HEK293 (cell line): ENCODE measurements at regions not wholly inside any gene's neighbourhood (a gene's known extent, or its start where the extent isn't known, plus 50 kb on each side); places are given as distances from the start of the nearest gene placed in this dataset.

Experiments
- CTCF ChIA-PET: fragments of 350-600 bp; formaldehyde crosslinking; extraction: SDS; loops from one replicate; lab custom pipeline; 2021; ENCODE audit warnings: antibody characterized with exemption; lab: Yijun Ruan, JAX
- POLR2A ChIA-PET: fragments of 300-600 bp; formaldehyde crosslinking; extraction: SDS; loops from one replicate; lab custom pipeline; 2020; ENCODE audit warnings: antibody characterized with exemption, inconsistent platforms; lab: Yijun Ruan, JAX
- H3K27ac ChIP-seq: fragments of 200-500 bp; sonication (Bioruptor generic); 2 replicates; pipeline ENCODE4 v1.5.1; 2014; ENCODE audit warnings: low read depth, low read length, control low read depth, inconsistent platforms; ENCODE audit errors: extremely low read depth
- H3K36me3 ChIP-seq, 2 experiments: fragments of 200-500 bp in 1 of 2; sonication (Bioruptor generic) in 1 of 2; 1 replicate in 1 of 2; 2 replicates in 1 of 2; pipeline ENCODE4 v1.5.1; 2014 to 2017; ENCODE audit warnings: inconsistent platforms in 2 of 2, low read length in 2 of 2; ENCODE audit not compliant: control insufficient read depth in 2 of 2, insufficient read depth in 1 of 2
- H3K4me1 ChIP-seq: fragments of 200-500 bp; sonication (Bioruptor generic); 2 replicates; pipeline ENCODE4 v1.5.1; 2014; ENCODE audit warnings: mild to moderate bottlenecking, low read length, inconsistent platforms; ENCODE audit not compliant: control insufficient read depth, insufficient read depth
- H3K4me3 ChIP-seq: 2 replicates; pipeline ENCODE4 v1.5.1; 2011; ENCODE audit warnings: low read depth, mild to moderate bottlenecking, control low read depth, low read length, moderate library complexity
- H3K9me3 ChIP-seq: fragments of 200-500 bp; sonication (Bioruptor generic); 2 replicates; pipeline ENCODE4 v1.5.1; 2014; ENCODE audit warnings: low read depth, low read length, inconsistent platforms; ENCODE audit not compliant: control insufficient read depth, insufficient read depth
- HOXD13 ChIP-seq: sonication (generic); formaldehyde crosslinking; IDR thresholded peaks from 2 replicates; pipeline ENCODE4 v1.8.0; 2022; ENCODE audit warnings: missing genetic modification reagents, borderline replicate concordance
- MEIS1 ChIP-seq: sonication (generic); formaldehyde crosslinking; IDR thresholded peaks from 2 replicates; pipeline ENCODE4 v1.8.1; 2022; ENCODE audit warnings: missing genetic modification reagents, mild to moderate bottlenecking, borderline replicate concordance
- REPIN1 ChIP-seq: fragments of 450-650 bp; formaldehyde crosslinking; IDR thresholded peaks from 2 replicates; pipeline ENCODE4 v1.5.1; 2017; ENCODE audit warnings: missing biosample characterization, missing genetic modification characterization, low read depth
- SETDB1 ChIP-seq: IDR thresholded peaks from one replicate; pipeline ENCODE4 v1.6.1; 2017; ENCODE audit warnings: mild to moderate bottlenecking, low read length, moderate library complexity, mixed read lengths; ENCODE audit not compliant: insufficient read length
- SP2 ChIP-seq: fragments of 450-650 bp; formaldehyde crosslinking; IDR thresholded peaks from 2 replicates; pipeline ENCODE4 v1.5.1; 2016; ENCODE audit warnings: missing biosample characterization, missing genetic modification characterization
- SP3 ChIP-seq: fragments of 450-650 bp; formaldehyde crosslinking; IDR thresholded peaks from 2 replicates; pipeline ENCODE4 v1.5.1; 2016; ENCODE audit warnings: missing biosample characterization, missing genetic modification characterization
- YY2 ChIP-seq: fragments of 450-650 bp; formaldehyde crosslinking; IDR thresholded peaks from 2 replicates; pipeline ENCODE4 v1.5.1; 2016; ENCODE audit warnings: missing biosample characterization, missing genetic modification characterization
- ZBTB26 ChIP-seq: fragments of 450-650 bp; formaldehyde crosslinking; optimal IDR thresholded peaks from 2 replicates; pipeline ENCODE3; 2016; ENCODE audit warnings: missing biosample characterization, mild to moderate bottlenecking, missing genetic modification characterization
- ZBTB8A ChIP-seq: fragments of 450-650 bp; formaldehyde crosslinking; IDR thresholded peaks from 2 replicates; pipeline ENCODE4 v1.5.1; 2016; ENCODE audit warnings: missing biosample characterization, missing genetic modification characterization
- ZFHX2 ChIP-seq: fragments of 450-650 bp; formaldehyde crosslinking; conservative IDR thresholded peaks from 2 replicates; pipeline ENCODE4 v1.5.1; 2016; ENCODE audit warnings: missing biosample characterization, missing genetic modification characterization
- ZNF10 ChIP-seq: fragments of 450-650 bp; formaldehyde crosslinking; IDR thresholded peaks from 2 replicates; pipeline ENCODE4 v1.5.1; 2017; ENCODE audit warnings: missing biosample characterization, missing genetic modification characterization
- ZNF112 ChIP-seq: fragments of 450-650 bp; formaldehyde crosslinking; IDR thresholded peaks from 2 replicates; pipeline ENCODE4 v1.5.0; 2017; ENCODE audit warnings: missing biosample characterization, missing genetic modification characterization
- ZNF121 ChIP-seq: fragments of 450-650 bp; formaldehyde crosslinking; IDR thresholded peaks from 2 replicates; pipeline ENCODE4 v1.5.1; 2016; ENCODE audit warnings: missing biosample characterization, missing genetic modification characterization
- ZNF19 ChIP-seq: fragments of 450-650 bp; formaldehyde crosslinking; IDR thresholded peaks from 2 replicates; pipeline ENCODE4; 2016; ENCODE audit warnings: missing biosample characterization, missing genetic modification characterization, low read depth
- ZNF214 ChIP-seq: fragments of 450-650 bp; formaldehyde crosslinking; IDR thresholded peaks from 2 replicates; pipeline ENCODE4 v1.5.1; 2017; ENCODE audit warnings: missing biosample characterization, mild to moderate bottlenecking, missing genetic modification characterization, borderline replicate concordance
- ZNF311 ChIP-seq: fragments of 450-650 bp; formaldehyde crosslinking; IDR thresholded peaks from 2 replicates; pipeline ENCODE4 v1.5.1; 2017; ENCODE audit warnings: missing biosample characterization, missing genetic modification characterization, borderline replicate concordance
- ZNF37A ChIP-seq: fragments of 450-650 bp; IDR thresholded peaks from 2 replicates; pipeline ENCODE4 v1.5.1; 2018; ENCODE audit warnings: missing biosample characterization, missing genetic modification characterization
- ZNF416 ChIP-seq: fragments of 450-650 bp; formaldehyde crosslinking; IDR thresholded peaks from 2 replicates; pipeline ENCODE4 v1.5.1; 2016; ENCODE audit warnings: missing biosample characterization, missing genetic modification characterization
- ZNF449 ChIP-seq: fragments of 450-650 bp; formaldehyde crosslinking; IDR thresholded peaks from 2 replicates; pipeline ENCODE4 v1.5.1; 2017; ENCODE audit warnings: missing biosample characterization, mild to moderate bottlenecking, missing genetic modification characterization, moderate library complexity
- ZNF473 ChIP-seq: fragments of 450-650 bp; formaldehyde crosslinking; IDR thresholded peaks from 2 replicates; pipeline ENCODE4 v1.5.1; 2017; ENCODE audit warnings: missing biosample characterization, missing genetic modification characterization
- ZNF558 ChIP-seq: fragments of 450-650 bp; formaldehyde crosslinking; IDR thresholded peaks from 2 replicates; pipeline ENCODE4 v1.5.1; 2016; ENCODE audit warnings: missing biosample characterization, missing genetic modification characterization
- ZNF596 ChIP-seq: fragments of 450-650 bp; IDR thresholded peaks from 2 replicates; pipeline ENCODE4 v1.5.0; 2018; ENCODE audit warnings: missing biosample characterization, mild to moderate bottlenecking, missing genetic modification characterization, moderate library complexity
- ZNF670 ChIP-seq: fragments of 450-650 bp; formaldehyde crosslinking; IDR thresholded peaks from 2 replicates; pipeline ENCODE4 v1.5.1; 2016; ENCODE audit warnings: missing biosample characterization, missing genetic modification characterization, low read depth
- ZNF707 ChIP-seq: fragments of 450-650 bp; formaldehyde crosslinking; IDR thresholded peaks from 2 replicates; pipeline ENCODE4 v1.5.1; 2016; ENCODE audit warnings: missing biosample characterization, missing genetic modification characterization
- ZSCAN16 ChIP-seq: fragments of 450-650 bp; formaldehyde crosslinking; IDR thresholded peaks from 2 replicates; pipeline ENCODE4 v1.5.1; 2016; ENCODE audit warnings: missing biosample characterization, missing genetic modification characterization
- TF ChIP-seq, protein P1 (sequence below): fragments of 450-650 bp; formaldehyde crosslinking; IDR thresholded peaks from 2 replicates; pipeline ENCODE4 v1.5.1; 2016; ENCODE audit warnings: missing biosample characterization, missing genetic modification characterization
- TF ChIP-seq, protein P2 (sequence below): fragments of 450-650 bp; formaldehyde crosslinking; IDR thresholded peaks from 2 replicates; pipeline ENCODE4 v1.5.0; 2017; ENCODE audit warnings: missing biosample characterization, missing genetic modification characterization, borderline replicate concordance
- TF ChIP-seq, protein P3 (sequence below): fragments of 450-650 bp; formaldehyde crosslinking; IDR thresholded peaks from 2 replicates; pipeline ENCODE4 v1.5.1; 2016; ENCODE audit warnings: missing biosample characterization, missing genetic modification characterization

GRCh38 chr17:13933441-13934276 lies 135.6 kb upstream of the COX10 start:
- Histone ChIP-seq H3K4me1 (no peaks in the 10 kb centered on the region), H3K27ac (no peak overlapping the region), H3K36me3 (no peaks in the 10 kb centered on the region), H3K4me3 (no peak overlapping the region), H3K9me3 (no peaks in the 10 kb centered on the region)
- no peak for TF ChIP-seq ZNF670
- no peak for TF ChIP-seq ZNF596 (tag by site-specific recombination)
- no peak for TF ChIP-seq ZNF311 (tag by site-specific recombination)
- no peak for TF ChIP-seq ZNF112 (tag by site-specific recombination)
- TF ChIP-seq ZNF19 (tag by site-specific recombination) = no peak
- TF ChIP-seq REPIN1 = no peak
- no peak for TF ChIP-seq ZBTB26 (tag by site-specific recombination)
- TF ChIP-seq HOXD13 (CRISPR knock-in tag) = no peak
- no peak for TF ChIP-seq ZNF449 (tag by site-specific recombination)
- TF ChIP-seq ZNF121 (tag by site-specific recombination) = no peak
- no peak for TF ChIP-seq ZNF416 (tag by site-specific recombination)
- TF ChIP-seq SP2 (tag by site-specific recombination) = no peak
- TF ChIP-seq ZNF473 = no peak
- TF ChIP-seq ZNF558 (tag by site-specific recombination) = no peak
- no peak for TF ChIP-seq ZSCAN16 (tag by site-specific recombination)
- TF ChIP-seq ZFHX2 = no peak
- no peak for TF ChIP-seq ZBTB8A
- ChIA-PET POLR2A (no interaction called here), CTCF (interaction anchor here (0.6 kb wide), 1 partner anchor 20 kb away, joined by 4 read pairs; no protein-coding TSS in a partner anchor)

- ChIA-PET POLR2A (no interaction called here), CTCF (interaction anchor here (0.5 to 1.4 kb wide), 3 partner anchors 11 to 340 kb away, joined by 3 to 5 read pairs (median 4); no protein-coding TSS in a partner anchor)
- H3K4me1 ChIP-seq = no peaks in the 10 kb centered on the region
- no peaks in the 10 kb centered on the region for H3K36me3 ChIP-seq
- H3K9me3 ChIP-seq = no peaks in the 10 kb centered on the region
- TF ChIP-seq ZNF10 (tag by site-specific recombination) = no peak
- TF ChIP-seq SP3 (tag by site-specific recombination) = no peak
- no peak for TF ChIP-seq ZNF19 (tag by site-specific recombination)
- TF ChIP-seq, protein P1, sequence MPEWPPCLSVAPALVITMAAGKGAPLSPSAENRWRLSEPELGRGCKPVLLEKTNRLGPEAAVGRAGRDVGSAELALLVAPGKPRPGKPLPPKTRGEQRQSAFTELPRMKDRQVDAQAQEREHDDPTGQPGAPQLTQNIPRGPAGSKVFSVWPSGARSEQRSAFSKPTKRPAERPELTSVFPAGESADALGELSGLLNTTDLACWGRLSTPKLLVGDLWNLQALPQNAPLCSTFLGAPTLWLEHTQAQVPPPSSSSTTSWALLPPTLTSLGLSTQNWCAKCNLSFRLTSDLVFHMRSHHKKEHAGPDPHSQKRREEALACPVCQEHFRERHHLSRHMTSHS (tag by site-specific recombination) = no peak
- TF ChIP-seq SETDB1 = no peak
- TF ChIP-seq, protein P2, sequence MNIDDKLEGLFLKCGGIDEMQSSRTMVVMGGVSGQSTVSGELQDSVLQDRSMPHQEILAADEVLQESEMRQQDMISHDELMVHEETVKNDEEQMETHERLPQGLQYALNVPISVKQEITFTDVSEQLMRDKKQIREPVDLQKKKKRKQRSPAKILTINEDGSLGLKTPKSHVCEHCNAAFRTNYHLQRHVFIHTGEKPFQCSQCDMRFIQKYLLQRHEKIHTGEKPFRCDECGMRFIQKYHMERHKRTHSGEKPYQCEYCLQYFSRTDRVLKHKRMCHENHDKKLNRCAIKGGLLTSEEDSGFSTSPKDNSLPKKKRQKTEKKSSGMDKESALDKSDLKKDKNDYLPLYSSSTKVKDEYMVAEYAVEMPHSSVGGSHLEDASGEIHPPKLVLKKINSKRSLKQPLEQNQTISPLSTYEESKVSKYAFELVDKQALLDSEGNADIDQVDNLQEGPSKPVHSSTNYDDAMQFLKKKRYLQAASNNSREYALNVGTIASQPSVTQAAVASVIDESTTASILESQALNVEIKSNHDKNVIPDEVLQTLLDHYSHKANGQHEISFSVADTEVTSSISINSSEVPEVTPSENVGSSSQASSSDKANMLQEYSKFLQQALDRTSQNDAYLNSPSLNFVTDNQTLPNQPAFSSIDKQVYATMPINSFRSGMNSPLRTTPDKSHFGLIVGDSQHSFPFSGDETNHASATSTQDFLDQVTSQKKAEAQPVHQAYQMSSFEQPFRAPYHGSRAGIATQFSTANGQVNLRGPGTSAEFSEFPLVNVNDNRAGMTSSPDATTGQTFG (tag by site-specific recombination) = no peak
- TF ChIP-seq ZNF214 = no peak
- TF ChIP-seq YY2 (tag by site-specific recombination) = no peak
- no peak for TF ChIP-seq ZNF37A
- TF ChIP-seq ZNF707 (tag by site-specific recombination) = no peak
- TF ChIP-seq, protein P3, sequence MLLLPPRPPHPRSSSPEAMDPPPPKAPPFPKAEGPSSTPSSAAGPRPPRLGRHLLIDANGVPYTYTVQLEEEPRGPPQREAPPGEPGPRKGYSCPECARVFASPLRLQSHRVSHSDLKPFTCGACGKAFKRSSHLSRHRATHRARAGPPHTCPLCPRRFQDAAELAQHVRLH (tag by site-specific recombination) = no peak
- no peak for TF ChIP-seq MEIS1 (CRISPR knock-in tag)
- H3K4me3 ChIP-seq = no peak overlapping the region
- no peak overlapping the region for H3K27ac ChIP-seq
Measured at GRCh38 chr17:13939222-13939621, 130.1 kb upstream of the COX10 start.
